Panc1 (cell line): ENCODE measurements at regions not wholly inside any gene's neighbourhood (a gene's known extent, or its start where the extent isn't known, plus 50 kb on each side); places are given as distances from the start of the nearest gene placed in this dataset.

ENCODE experiments used
- POLR2AphosphoS5 ChIP-seq: IDR thresholded peaks from 2 replicates; pipeline ENCODE4 v1.6.1; 2012; ENCODE audit warnings: mild to moderate bottlenecking, low read depth, low read length, moderate library complexity
- TCF7L2 ChIP-seq: IDR thresholded peaks from 2 replicates; pipeline ENCODE4 v1.6.1; 2011; ENCODE audit warnings: mild to moderate bottlenecking, low read depth, low read length, inconsistent platforms
- TF ChIP-seq, protein P1 (sequence below): fragments of 450-650 bp; IDR thresholded peaks from 2 replicates; pipeline ENCODE4 v1.5.1; 2017; ENCODE audit warnings: mild to moderate bottlenecking
- TF ChIP-seq, protein P2 (sequence below), 2 experiments: IDR thresholded peaks; 2 replicates each; pipeline ENCODE4 v1.6.1; 2011 to 2012; ENCODE audit warnings: low read depth in 2 of 2, control low read depth in 1 of 2, low read length in 1 of 2, mild to moderate bottlenecking in 1 of 2, moderate library complexity in 1 of 2; ENCODE audit not compliant: insufficient read depth in 1 of 2

DNA sequence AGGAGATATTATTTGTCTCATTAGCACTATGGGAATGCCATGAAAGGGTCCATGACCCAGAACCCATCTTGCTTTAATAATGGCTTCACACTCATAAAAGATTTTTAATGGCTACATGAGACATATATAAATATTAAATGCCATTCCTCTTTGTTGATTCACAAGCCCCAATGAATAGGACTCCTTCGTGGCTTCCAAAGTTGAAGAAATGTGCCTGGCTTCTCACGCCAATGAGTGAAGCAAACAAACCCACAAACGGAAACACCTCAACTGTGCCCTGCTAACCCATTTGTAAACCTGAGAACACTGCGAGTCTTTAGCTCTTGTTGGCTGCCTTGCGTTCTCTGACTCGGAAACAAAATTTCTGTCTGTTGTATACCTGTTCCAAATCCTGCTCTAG is 381.7 kb upstream of the DDHD1 start:
- TF ChIP-seq, protein P1, sequence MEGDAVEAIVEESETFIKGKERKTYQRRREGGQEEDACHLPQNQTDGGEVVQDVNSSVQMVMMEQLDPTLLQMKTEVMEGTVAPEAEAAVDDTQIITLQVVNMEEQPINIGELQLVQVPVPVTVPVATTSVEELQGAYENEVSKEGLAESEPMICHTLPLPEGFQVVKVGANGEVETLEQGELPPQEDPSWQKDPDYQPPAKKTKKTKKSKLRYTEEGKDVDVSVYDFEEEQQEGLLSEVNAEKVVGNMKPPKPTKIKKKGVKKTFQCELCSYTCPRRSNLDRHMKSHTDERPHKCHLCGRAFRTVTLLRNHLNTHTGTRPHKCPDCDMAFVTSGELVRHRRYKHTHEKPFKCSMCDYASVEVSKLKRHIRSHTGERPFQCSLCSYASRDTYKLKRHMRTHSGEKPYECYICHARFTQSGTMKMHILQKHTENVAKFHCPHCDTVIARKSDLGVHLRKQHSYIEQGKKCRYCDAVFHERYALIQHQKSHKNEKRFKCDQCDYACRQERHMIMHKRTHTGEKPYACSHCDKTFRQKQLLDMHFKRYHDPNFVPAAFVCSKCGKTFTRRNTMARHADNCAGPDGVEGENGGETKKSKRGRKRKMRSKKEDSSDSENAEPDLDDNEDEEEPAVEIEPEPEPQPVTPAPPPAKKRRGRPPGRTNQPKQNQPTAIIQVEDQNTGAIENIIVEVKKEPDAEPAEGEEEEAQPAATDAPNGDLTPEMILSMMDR = no peak
- TF ChIP-seq POLR2AphosphoS5 = no peak
- TF ChIP-seq, protein P2, sequence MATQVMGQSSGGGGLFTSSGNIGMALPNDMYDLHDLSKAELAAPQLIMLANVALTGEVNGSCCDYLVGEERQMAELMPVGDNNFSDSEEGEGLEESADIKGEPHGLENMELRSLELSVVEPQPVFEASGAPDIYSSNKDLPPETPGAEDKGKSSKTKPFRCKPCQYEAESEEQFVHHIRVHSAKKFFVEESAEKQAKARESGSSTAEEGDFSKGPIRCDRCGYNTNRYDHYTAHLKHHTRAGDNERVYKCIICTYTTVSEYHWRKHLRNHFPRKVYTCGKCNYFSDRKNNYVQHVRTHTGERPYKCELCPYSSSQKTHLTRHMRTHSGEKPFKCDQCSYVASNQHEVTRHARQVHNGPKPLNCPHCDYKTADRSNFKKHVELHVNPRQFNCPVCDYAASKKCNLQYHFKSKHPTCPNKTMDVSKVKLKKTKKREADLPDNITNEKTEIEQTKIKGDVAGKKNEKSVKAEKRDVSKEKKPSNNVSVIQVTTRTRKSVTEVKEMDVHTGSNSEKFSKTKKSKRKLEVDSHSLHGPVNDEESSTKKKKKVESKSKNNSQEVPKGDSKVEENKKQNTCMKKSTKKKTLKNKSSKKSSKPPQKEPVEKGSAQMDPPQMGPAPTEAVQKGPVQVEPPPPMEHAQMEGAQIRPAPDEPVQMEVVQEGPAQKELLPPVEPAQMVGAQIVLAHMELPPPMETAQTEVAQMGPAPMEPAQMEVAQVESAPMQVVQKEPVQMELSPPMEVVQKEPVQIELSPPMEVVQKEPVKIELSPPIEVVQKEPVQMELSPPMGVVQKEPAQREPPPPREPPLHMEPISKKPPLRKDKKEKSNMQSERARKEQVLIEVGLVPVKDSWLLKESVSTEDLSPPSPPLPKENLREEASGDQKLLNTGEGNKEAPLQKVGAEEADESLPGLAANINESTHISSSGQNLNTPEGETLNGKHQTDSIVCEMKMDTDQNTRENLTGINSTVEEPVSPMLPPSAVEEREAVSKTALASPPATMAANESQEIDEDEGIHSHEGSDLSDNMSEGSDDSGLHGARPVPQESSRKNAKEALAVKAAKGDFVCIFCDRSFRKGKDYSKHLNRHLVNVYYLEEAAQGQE (IDR thresholded peaks at IDR 0.05; ENCODE audit: insufficient read depth in 1 of 2, low read depth in 2 of 2, low read length in 1 of 2) = no peak
- no peak for TF ChIP-seq TCF7L2
